ENCODE measurements at regions not wholly inside any gene's neighbourhood (a gene's known extent, or its start where the extent isn't known, plus 50 kb on each side); places are given as distances from the start of the nearest gene placed in this dataset.

DNA sequence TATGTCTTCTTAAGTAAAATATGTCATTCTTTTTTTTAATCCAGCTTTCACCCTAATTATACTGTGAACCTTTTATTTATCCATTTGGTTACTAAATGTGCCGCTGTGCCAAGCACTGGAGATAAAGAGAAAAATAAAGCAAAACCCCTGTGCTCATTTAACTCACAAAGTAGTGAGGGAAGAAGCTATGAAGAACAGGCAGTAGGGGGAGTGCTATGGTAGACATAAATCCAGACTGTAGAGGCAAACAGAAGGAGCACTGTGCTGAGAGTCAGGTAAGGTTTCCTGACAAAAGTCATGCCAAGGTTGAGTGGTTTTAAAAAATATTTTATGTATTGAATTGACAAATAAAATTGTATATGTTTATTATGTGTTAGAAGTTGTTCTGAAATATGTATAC, 188.5 kb upstream of the SYT10 start:
- no peaks in the 10 kb centered on the region for H3K36me3 ChIP-seq (ENCODE audit: insufficient read depth)
- Mint-ChIP-seq H3K4me3 (no peak overlapping the region), H3K27ac (no peak overlapping the region), H3K27me3 (ENCODE audit: insufficient read depth, low read depth, poor library complexity) (no peaks in the 10 kb centered on the region), H3K4me1 (peaks cover 7% of the 10 kb centered on the region; the same call in 2 of the 3 replicates), H3K36me3 (ENCODE audit: low read depth) (peaks cover 3% of the 10 kb centered on the region; the same call in 1 of the 3 replicates), H3K9me3 (peaks cover 3% of the 10 kb centered on the region; the same call in 1 of the 3 replicates)
- no peak overlapping the region for H3K27ac ChIP-seq (ENCODE audit: low read depth)
- H3K27me3 ChIP-seq (ENCODE audit: insufficient read depth): no peaks in the 10 kb centered on the region
- DNase-seq (ENCODE audit: low spot score) (peak; percentile 26), ATAC-seq (no peak; the same call in 2 of the 3 replicates)
- no peak overlapping the region for H3K4me2 ChIP-seq
- H3K9me2 ChIP-seq (ENCODE audit: insufficient read depth): no peaks in the 10 kb centered on the region
- no peak overlapping the region for H3K4me3 ChIP-seq
- H3K79me2 ChIP-seq (replicated peaks; ENCODE audit: insufficient read depth): no peaks in the 10 kb centered on the region
- H2AFZ ChIP-seq: no peak overlapping the region
- H4K20me1 ChIP-seq (replicated peaks; ENCODE audit: insufficient read depth): no peaks in the 10 kb centered on the region
- peaks cover 7% of the 10 kb centered on the region; the same call in 1 of the 2 replicates for H3K4me1 ChIP-seq (ENCODE audit: insufficient read depth)
- H3F3A ChIP-seq (replicated peaks; ENCODE audit: low read depth): no peaks in the 10 kb centered on the region
- TF ChIP-seq, protein P1, sequence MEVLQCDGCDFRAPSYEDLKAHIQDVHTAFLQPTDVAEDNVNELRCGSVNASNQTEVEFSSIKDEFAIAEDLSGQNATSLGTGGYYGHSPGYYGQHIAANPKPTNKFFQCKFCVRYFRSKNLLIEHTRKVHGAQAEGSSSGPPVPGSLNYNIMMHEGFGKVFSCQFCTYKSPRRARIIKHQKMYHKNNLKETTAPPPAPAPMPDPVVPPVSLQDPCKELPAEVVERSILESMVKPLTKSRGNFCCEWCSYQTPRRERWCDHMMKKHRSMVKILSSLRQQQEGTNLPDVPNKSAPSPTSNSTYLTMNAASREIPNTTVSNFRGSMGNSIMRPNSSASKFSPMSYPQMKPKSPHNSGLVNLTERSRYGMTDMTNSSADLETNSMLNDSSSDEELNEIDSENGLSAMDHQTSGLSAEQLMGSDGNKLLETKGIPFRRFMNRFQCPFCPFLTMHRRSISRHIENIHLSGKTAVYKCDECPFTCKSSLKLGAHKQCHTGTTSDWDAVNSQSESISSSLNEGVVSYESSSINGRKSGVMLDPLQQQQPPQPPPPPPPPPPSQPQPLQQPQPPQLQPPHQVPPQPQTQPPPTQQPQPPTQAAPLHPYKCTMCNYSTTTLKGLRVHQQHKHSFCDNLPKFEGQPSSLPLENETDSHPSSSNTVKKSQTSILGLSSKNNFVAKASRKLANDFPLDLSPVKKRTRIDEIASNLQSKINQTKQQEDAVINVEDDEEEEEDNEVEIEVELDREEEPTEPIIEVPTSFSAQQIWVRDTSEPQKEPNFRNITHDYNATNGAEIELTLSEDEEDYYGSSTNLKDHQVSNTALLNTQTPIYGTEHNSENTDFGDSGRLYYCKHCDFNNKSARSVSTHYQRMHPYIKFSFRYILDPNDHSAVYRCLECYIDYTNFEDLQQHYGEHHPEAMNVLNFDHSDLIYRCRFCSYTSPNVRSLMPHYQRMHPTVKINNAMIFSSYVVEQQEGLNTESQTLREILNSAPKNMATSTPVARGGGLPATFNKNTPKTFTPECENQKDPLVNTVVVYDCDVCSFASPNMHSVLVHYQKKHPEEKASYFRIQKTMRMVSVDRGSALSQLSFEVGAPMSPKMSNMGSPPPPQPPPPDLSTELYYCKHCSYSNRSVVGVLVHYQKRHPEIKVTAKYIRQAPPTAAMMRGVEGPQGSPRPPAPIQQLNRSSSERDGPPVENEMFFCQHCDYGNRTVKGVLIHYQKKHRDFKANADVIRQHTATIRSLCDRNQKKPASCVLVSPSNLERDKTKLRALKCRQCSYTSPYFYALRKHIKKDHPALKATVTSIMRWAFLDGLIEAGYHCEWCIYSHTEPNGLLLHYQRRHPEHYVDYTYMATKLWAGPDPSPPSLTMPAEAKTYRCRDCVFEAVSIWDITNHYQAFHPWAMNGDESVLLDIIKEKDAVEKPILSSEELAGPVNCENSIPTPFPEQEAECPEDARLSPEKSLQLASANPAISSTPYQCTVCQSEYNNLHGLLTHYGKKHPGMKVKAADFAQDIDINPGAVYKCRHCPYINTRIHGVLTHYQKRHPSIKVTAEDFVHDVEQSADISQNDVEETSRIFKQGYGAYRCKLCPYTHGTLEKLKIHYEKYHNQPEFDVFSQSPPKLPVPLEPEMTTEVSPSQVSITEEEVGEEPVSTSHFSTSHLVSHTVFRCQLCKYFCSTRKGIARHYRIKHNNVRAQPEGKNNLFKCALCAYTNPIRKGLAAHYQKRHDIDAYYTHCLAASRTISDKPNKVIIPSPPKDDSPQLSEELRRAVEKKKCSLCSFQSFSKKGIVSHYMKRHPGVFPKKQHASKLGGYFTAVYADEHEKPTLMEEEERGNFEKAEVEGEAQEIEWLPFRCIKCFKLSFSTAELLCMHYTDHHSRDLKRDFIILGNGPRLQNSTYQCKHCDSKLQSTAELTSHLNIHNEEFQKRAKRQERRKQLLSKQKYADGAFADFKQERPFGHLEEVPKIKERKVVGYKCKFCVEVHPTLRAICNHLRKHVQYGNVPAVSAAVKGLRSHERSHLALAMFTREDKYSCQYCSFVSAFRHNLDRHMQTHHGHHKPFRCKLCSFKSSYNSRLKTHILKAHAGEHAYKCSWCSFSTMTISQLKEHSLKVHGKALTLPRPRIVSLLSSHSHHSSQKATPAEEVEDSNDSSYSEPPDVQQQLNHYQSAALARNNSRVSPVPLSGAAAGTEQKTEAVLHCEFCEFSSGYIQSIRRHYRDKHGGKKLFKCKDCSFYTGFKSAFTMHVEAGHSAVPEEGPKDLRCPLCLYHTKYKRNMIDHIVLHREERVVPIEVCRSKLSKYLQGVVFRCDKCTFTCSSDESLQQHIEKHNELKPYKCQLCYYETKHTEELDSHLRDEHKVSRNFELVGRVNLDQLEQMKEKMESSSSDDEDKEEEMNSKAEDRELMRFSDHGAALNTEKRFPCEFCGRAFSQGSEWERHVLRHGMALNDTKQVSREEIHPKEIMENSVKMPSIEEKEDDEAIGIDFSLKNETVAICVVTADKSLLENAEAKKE (CRISPR knock-in tag; IDR thresholded peaks at IDR 0.05): no peak
- TF ChIP-seq, protein P2, sequence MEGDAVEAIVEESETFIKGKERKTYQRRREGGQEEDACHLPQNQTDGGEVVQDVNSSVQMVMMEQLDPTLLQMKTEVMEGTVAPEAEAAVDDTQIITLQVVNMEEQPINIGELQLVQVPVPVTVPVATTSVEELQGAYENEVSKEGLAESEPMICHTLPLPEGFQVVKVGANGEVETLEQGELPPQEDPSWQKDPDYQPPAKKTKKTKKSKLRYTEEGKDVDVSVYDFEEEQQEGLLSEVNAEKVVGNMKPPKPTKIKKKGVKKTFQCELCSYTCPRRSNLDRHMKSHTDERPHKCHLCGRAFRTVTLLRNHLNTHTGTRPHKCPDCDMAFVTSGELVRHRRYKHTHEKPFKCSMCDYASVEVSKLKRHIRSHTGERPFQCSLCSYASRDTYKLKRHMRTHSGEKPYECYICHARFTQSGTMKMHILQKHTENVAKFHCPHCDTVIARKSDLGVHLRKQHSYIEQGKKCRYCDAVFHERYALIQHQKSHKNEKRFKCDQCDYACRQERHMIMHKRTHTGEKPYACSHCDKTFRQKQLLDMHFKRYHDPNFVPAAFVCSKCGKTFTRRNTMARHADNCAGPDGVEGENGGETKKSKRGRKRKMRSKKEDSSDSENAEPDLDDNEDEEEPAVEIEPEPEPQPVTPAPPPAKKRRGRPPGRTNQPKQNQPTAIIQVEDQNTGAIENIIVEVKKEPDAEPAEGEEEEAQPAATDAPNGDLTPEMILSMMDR (conservative IDR thresholded peaks at IDR 0.05; ENCODE audit: low read depth in 2 of 2): peak; percentile 58 to 65

DNA sequence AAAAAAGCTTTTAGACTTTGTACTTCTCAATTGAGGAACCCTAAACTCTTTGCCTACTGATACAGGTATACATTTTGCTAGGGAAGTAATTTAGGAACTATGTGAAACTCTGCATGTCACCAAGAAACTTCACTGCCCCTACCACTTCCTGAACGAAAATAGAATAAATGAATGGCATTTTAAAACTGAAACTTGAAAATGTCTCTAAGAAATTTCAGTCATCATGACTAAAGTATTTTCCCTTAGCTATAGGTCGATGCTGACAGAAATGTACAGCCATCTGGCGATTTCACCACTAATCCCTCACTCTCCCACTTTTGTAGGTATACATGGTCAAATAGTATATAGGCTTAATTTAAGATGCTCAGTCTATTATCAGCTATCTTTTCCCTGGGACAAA, 194.9 kb upstream of the SYT10 start:
- Histone ChIP-seq H3K4me3 (no peak overlapping the region), H3F3A (replicated peaks; ENCODE audit: low read depth) (no peaks in the 10 kb centered on the region), H4K20me1 (replicated peaks; ENCODE audit: insufficient read depth) (no peaks in the 10 kb centered on the region), H2AFZ (no peak overlapping the region), H3K4me2 (no peak overlapping the region), H3K79me2 (replicated peaks; ENCODE audit: insufficient read depth) (no peaks in the 10 kb centered on the region), H3K27ac (ENCODE audit: low read depth) (no peak overlapping the region), H3K4me1 (ENCODE audit: insufficient read depth) (no peaks in the 10 kb centered on the region), H3K27me3 (ENCODE audit: insufficient read depth) (no peaks in the 10 kb centered on the region), H3K9me2 (ENCODE audit: insufficient read depth) (no peaks in the 10 kb centered on the region), H3K36me3 (ENCODE audit: insufficient read depth) (no peaks in the 10 kb centered on the region)
- Mint-ChIP-seq H3K4me3 (no peak overlapping the region), H3K4me1 (no peaks in the 10 kb centered on the region), H3K27me3 (ENCODE audit: insufficient read depth, low read depth, poor library complexity) (peaks cover 2% of the 10 kb centered on the region), H3K27ac (no peak overlapping the region), H3K9me3 (peaks cover 3% of the 10 kb centered on the region; the same call in 1 of the 3 replicates), H3K36me3 (ENCODE audit: low read depth) (peaks cover 12% of the 10 kb centered on the region)
- ATAC-seq (no peak), DNase-seq (ENCODE audit: low spot score) (no peak)
- TF ChIP-seq, protein P3, sequence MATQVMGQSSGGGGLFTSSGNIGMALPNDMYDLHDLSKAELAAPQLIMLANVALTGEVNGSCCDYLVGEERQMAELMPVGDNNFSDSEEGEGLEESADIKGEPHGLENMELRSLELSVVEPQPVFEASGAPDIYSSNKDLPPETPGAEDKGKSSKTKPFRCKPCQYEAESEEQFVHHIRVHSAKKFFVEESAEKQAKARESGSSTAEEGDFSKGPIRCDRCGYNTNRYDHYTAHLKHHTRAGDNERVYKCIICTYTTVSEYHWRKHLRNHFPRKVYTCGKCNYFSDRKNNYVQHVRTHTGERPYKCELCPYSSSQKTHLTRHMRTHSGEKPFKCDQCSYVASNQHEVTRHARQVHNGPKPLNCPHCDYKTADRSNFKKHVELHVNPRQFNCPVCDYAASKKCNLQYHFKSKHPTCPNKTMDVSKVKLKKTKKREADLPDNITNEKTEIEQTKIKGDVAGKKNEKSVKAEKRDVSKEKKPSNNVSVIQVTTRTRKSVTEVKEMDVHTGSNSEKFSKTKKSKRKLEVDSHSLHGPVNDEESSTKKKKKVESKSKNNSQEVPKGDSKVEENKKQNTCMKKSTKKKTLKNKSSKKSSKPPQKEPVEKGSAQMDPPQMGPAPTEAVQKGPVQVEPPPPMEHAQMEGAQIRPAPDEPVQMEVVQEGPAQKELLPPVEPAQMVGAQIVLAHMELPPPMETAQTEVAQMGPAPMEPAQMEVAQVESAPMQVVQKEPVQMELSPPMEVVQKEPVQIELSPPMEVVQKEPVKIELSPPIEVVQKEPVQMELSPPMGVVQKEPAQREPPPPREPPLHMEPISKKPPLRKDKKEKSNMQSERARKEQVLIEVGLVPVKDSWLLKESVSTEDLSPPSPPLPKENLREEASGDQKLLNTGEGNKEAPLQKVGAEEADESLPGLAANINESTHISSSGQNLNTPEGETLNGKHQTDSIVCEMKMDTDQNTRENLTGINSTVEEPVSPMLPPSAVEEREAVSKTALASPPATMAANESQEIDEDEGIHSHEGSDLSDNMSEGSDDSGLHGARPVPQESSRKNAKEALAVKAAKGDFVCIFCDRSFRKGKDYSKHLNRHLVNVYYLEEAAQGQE (IDR thresholded peaks at IDR 0.05; ENCODE audit: unreplicated experiment): no peak
- TF ChIP-seq, protein P2 (conservative IDR thresholded peaks at IDR 0.05; ENCODE audit: low read depth in 2 of 2): no peak
- TF ChIP-seq JUNB (IDR thresholded peaks at IDR 0.05; ENCODE audit: unreplicated experiment) (no peak), ZNF331 (CRISPR knock-in tag; IDR thresholded peaks at IDR 0.05; ENCODE audit: low read depth) (no peak)
- TF ChIP-seq, protein P4, sequence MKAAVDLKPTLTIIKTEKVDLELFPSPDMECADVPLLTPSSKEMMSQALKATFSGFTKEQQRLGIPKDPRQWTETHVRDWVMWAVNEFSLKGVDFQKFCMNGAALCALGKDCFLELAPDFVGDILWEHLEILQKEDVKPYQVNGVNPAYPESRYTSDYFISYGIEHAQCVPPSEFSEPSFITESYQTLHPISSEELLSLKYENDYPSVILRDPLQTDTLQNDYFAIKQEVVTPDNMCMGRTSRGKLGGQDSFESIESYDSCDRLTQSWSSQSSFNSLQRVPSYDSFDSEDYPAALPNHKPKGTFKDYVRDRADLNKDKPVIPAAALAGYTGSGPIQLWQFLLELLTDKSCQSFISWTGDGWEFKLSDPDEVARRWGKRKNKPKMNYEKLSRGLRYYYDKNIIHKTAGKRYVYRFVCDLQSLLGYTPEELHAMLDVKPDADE (IDR thresholded peaks at IDR 0.05): no peak
